ENCODE measurements at regions not wholly inside any gene's neighbourhood (a gene's known extent, or its start where the extent isn't known, plus 50 kb on each side); places are given as distances from the start of the nearest gene placed in this dataset.

DNA sequence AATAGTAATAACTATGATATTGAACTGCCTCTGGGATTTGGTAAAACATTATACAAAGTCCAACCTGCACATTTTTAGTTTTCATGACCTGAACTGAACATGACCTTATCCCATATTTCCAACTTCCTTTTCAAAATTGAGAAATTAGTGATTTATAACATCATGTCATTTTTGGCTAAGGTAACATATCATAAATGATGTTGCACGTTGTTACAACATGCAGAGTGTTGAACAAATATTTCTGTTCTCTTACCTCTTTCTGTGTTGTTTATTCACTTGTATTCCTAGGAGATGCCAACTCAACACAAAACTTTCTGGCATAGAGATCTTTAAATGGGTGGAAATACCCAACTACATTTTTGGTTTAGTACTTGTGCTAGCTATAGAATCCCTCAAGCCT, 496.0 kb downstream of the SLC6A15 start:
- no peak for ATAC-seq (ENCODE audit: insufficient read depth, low read depth)
- no peaks in the 10 kb centered on the region for H3K79me2 ChIP-seq (ENCODE audit: insufficient read depth, low read length)

DNA sequence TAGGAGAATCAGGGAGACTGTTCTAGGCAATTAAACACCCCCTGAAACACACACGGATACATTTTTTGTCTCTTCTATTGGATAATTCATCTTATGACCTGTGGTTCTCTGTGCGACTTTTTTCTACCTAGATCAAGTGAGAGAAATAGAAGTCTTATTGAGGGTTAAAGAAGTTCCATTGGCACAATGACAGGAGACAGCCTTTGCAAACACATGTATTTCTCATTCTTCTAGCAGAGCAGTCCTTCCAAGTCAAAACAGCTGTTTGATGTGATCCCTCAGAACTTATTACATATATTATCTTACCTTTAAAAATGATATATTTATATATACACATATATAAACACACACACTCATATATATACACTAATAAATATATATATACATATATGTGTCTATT, 496.7 kb downstream of the SLC6A15 start:
- ATAC-seq (ENCODE audit: insufficient read depth, low read depth) = no peak
- DNase-seq = no peak

More for the DNA sequence above, 496.0 kb downstream of the SLC6A15 start:
- no peak for TF ChIP-seq EZH2 (IDR thresholded peaks at IDR 0.05; ENCODE audit: borderline replicate concordance, low read depth, low read length, severe bottlenecking)
- TF ChIP-seq, protein P1, sequence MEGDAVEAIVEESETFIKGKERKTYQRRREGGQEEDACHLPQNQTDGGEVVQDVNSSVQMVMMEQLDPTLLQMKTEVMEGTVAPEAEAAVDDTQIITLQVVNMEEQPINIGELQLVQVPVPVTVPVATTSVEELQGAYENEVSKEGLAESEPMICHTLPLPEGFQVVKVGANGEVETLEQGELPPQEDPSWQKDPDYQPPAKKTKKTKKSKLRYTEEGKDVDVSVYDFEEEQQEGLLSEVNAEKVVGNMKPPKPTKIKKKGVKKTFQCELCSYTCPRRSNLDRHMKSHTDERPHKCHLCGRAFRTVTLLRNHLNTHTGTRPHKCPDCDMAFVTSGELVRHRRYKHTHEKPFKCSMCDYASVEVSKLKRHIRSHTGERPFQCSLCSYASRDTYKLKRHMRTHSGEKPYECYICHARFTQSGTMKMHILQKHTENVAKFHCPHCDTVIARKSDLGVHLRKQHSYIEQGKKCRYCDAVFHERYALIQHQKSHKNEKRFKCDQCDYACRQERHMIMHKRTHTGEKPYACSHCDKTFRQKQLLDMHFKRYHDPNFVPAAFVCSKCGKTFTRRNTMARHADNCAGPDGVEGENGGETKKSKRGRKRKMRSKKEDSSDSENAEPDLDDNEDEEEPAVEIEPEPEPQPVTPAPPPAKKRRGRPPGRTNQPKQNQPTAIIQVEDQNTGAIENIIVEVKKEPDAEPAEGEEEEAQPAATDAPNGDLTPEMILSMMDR (IDR thresholded peaks at IDR 0.05; ENCODE audit: borderline replicate concordance, extremely low read depth, low read length, poor library complexity, severe bottlenecking) = no peak
- H3K4me1 ChIP-seq (ENCODE audit: insufficient read depth, low read length) = no peaks in the 10 kb centered on the region
- H2AFZ ChIP-seq (ENCODE audit: low read depth, low read length) = no peak overlapping the region
- H3K27ac ChIP-seq (ENCODE audit: low read length) = no peak overlapping the region
- no peaks in the 10 kb centered on the region for H3K36me3 ChIP-seq (ENCODE audit: insufficient read depth, low read length)
- H3K27me3 ChIP-seq (ENCODE audit: insufficient read depth, low read length, poor library complexity) = no peaks in the 10 kb centered on the region
- DNase-seq = no peak
- H3K9ac ChIP-seq (ENCODE audit: low read depth, low read length) = no peak overlapping the region
- H3K9me3 ChIP-seq (ENCODE audit: insufficient read depth, low read length, severe bottlenecking) = no peaks in the 10 kb centered on the region
- H4K20me1 ChIP-seq (ENCODE audit: insufficient read depth, low read length) = no peaks in the 10 kb centered on the region
- no peak overlapping the region for H3K4me2 ChIP-seq (ENCODE audit: insufficient read depth, low read length)
- H3K4me3 ChIP-seq (ENCODE audit: low read depth in 1 of 2, low read length in 2 of 2) = no peak overlapping the region

DNA sequence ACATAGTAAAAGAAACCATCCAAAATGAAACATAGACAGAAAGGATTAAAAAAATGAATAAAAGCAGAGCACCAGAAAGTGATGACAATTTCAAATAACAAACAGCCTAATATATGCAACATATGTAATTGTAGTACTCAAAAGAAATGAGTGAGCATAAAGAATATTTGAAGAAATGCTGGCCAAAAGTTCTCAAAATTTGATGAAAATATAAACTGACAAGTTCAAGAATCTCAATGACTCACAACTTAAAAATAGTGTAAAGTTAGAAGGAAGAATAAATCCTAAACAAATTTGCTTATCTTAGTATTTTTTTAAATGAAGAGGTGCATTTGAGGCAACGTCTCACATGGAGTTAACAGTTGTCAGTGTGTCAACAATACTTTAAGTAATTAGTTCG, 498.9 kb downstream of the SLC6A15 start:
- Histone ChIP-seq H3K4me3 (ENCODE audit: low read depth in 1 of 2, low read length in 2 of 2) (no peak overlapping the region), H3K27me3 (ENCODE audit: insufficient read depth, low read length, poor library complexity) (no peaks in the 10 kb centered on the region), H3K4me1 (ENCODE audit: insufficient read depth, low read length) (no peaks in the 10 kb centered on the region), H3K9ac (ENCODE audit: low read depth, low read length) (no peak overlapping the region), H3K79me2 (ENCODE audit: insufficient read depth, low read length) (no peaks in the 10 kb centered on the region), H3K36me3 (ENCODE audit: insufficient read depth, low read length) (no peaks in the 10 kb centered on the region), H3K9me3 (ENCODE audit: insufficient read depth, low read length, severe bottlenecking) (no peaks in the 10 kb centered on the region), H4K20me1 (ENCODE audit: insufficient read depth, low read length) (no peaks in the 10 kb centered on the region), H3K4me2 (ENCODE audit: insufficient read depth, low read length) (no peak overlapping the region), H3K27ac (ENCODE audit: low read length) (no peak overlapping the region), H2AFZ (ENCODE audit: low read depth, low read length) (no peak overlapping the region)
- ATAC-seq (ENCODE audit: insufficient read depth, low read depth) (no peak), DNase-seq (no peak)
- TF ChIP-seq, protein P1 (IDR thresholded peaks at IDR 0.05; ENCODE audit: borderline replicate concordance, extremely low read depth, low read length, poor library complexity, severe bottlenecking) = no peak
- no peak for TF ChIP-seq EZH2 (IDR thresholded peaks at IDR 0.05; ENCODE audit: borderline replicate concordance, low read depth, low read length, severe bottlenecking)

More for the DNA sequence above, 496.7 kb downstream of the SLC6A15 start:
- Histone ChIP-seq H3K27me3 (ENCODE audit: insufficient read depth, low read length, poor library complexity) (no peaks in the 10 kb centered on the region), H2AFZ (ENCODE audit: low read depth, low read length) (no peak overlapping the region), H3K79me2 (ENCODE audit: insufficient read depth, low read length) (no peaks in the 10 kb centered on the region), H3K4me2 (ENCODE audit: insufficient read depth, low read length) (no peak overlapping the region), H3K9me3 (ENCODE audit: insufficient read depth, low read length, severe bottlenecking) (no peaks in the 10 kb centered on the region), H3K36me3 (ENCODE audit: insufficient read depth, low read length) (no peaks in the 10 kb centered on the region), H3K9ac (ENCODE audit: low read depth, low read length) (no peak overlapping the region), H3K4me1 (ENCODE audit: insufficient read depth, low read length) (no peaks in the 10 kb centered on the region), H4K20me1 (ENCODE audit: insufficient read depth, low read length) (no peaks in the 10 kb centered on the region), H3K4me3 (ENCODE audit: low read depth in 1 of 2, low read length in 2 of 2) (no peak overlapping the region), H3K27ac (ENCODE audit: low read length) (no peak overlapping the region)
- TF ChIP-seq EZH2 (IDR thresholded peaks at IDR 0.05; ENCODE audit: borderline replicate concordance, low read depth, low read length, severe bottlenecking) = no peak
- TF ChIP-seq, protein P1 (IDR thresholded peaks at IDR 0.05; ENCODE audit: borderline replicate concordance, extremely low read depth, low read length, poor library complexity, severe bottlenecking) = no peak

DNA sequence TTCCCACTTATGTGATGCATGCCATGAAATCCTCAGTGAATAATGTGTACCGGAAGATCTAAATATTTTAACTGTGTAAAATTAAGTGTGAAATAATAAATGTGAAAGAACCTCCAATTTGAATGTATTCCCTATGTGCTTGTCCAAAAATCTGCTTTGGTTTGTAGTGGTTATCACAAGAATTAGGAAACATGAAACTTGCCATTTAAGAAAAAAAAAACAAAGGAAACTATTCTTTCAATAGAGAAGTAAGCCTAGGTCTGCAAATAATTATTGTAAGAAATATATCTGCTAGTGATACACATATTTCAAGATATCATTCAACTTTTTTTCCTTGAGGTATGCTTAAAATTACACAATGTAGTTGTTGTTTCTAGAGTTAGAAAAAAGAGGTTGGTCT, 500.4 kb downstream of the SLC6A15 start:
- Histone ChIP-seq H3K36me3 (ENCODE audit: insufficient read depth, low read length) (no peaks in the 10 kb centered on the region), H4K20me1 (ENCODE audit: insufficient read depth, low read length) (no peaks in the 10 kb centered on the region), H3K79me2 (ENCODE audit: insufficient read depth, low read length) (no peaks in the 10 kb centered on the region), H3K4me2 (ENCODE audit: insufficient read depth, low read length) (no peak overlapping the region), H3K4me3 (ENCODE audit: low read depth in 1 of 2, low read length in 2 of 2) (no peak overlapping the region), H2AFZ (ENCODE audit: low read depth, low read length) (no peak overlapping the region), H3K27ac (ENCODE audit: low read length) (no peak overlapping the region), H3K4me1 (ENCODE audit: insufficient read depth, low read length) (no peaks in the 10 kb centered on the region), H3K9ac (ENCODE audit: low read depth, low read length) (no peak overlapping the region), H3K27me3 (ENCODE audit: insufficient read depth, low read length, poor library complexity) (no peaks in the 10 kb centered on the region), H3K9me3 (ENCODE audit: insufficient read depth, low read length, severe bottlenecking) (no peaks in the 10 kb centered on the region)
- no peak for TF ChIP-seq EZH2 (IDR thresholded peaks at IDR 0.05; ENCODE audit: borderline replicate concordance, low read depth, low read length, severe bottlenecking)
- TF ChIP-seq, protein P1 (IDR thresholded peaks at IDR 0.05; ENCODE audit: borderline replicate concordance, extremely low read depth, low read length, poor library complexity, severe bottlenecking) = no peak
- DNase-seq = no peak
- no peak for ATAC-seq (ENCODE audit: insufficient read depth, low read depth)

Data from DND-41 (cell line).